Right kidney (tissue), 1 donor: ENCODE measurements at regions not wholly inside any gene's neighbourhood (a gene's known extent, or its start where the extent isn't known, plus 50 kb on each side); places are given as distances from the start of the nearest gene placed in this dataset.
"Not testable (repeated sequence)": the region's sequence is repeated elsewhere in the genome, so short reads cannot be mapped to it uniquely, and the experiment has no call there.

Experiments
- DNase-seq: peaks from one replicate; pipeline ENCODE4 v3.0.0-alpha.2; 2016

- no peak for DNase-seq
Observed at GRCh38 chr14:83004456-83005006, 1470.9 kb upstream of the SEL1L start.

DNA sequence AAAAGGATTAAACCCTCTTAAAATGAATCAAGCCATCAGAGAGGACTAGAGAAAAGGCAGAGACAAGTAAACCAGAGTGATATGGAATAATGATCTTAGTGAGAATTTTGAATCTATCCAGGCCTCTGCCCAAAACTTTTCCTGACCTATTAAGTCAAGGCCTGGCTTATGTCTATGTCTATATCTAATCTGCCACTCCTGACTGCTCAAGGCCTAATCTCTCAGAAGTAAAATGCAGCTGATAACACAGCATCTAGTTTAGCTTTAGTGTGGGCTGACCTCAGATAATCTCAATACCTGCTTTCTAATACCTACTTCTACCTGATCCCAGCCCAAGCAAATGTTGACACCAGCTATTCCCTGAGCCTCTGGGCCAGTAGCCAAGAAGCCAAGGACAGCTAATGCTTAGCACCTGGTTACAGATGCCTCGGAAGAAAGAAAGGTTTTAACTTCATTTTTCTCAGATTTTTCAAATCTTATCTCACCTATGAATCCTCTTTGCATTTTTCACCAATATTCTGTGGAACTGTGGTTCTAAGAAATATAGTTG is 1472.5 kb upstream of the SEL1L start:
- no peak for DNase-seq

- DNase-seq = not testable (repeated sequence)
Observed at GRCh38 chr14:83007052-83007451, 1473.4 kb upstream of the SEL1L start.

DNA sequence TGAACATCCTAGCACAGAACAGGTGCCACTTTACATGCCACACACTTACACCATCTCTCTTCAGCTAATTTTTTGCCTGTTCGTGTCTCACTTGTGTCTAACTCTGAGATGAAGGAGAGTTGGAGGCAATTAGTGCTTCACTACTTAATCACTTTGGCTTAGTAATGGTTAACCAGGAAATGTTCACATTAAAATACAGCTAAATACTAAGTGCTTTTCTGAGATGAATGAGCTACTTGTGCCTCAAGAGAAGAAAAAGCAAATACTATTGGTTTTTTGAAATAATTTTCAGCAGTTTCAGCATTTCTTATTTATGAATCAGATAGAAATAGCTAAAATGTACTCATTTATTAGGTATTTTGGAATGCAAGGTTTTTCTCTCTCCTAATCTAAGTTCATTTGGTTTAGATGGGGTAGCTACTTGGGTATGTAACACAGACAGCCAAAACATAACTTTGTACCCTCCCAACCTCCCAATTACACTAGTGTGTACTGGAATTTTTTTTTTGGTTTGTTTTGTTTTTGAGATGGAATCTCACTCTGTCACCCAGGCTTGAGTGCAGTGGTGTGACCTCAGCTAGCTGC is 1474.1 kb upstream of the SEL1L start:
- no peak for DNase-seq

DNA sequence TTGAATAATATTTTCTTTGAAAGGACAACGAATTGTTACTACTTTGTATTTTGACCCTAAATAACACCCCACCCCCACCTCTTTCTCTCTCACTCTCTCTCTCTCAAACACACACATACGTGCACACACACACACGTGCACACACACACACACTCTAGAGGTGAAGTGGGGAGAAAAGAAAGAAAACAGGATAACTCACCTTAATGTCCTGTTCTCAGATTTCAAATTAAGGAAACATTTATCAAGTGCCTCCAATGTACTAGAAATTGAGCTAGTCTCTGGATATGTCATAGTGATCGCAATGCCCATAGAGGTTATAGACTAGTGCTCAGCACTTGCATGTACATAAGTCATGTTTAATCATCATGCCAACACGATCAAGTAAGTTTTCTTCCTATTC is 1483.6 kb upstream of the SEL1L start:
- DNase-seq = no peak

GRCh38 chr14:83019744-83020414 is 1486.2 kb upstream of the SEL1L start:
- no peak for DNase-seq

GRCh38 chr14:83021323-83021722 is 1487.7 kb upstream of the SEL1L start:
- no peak for DNase-seq

DNA sequence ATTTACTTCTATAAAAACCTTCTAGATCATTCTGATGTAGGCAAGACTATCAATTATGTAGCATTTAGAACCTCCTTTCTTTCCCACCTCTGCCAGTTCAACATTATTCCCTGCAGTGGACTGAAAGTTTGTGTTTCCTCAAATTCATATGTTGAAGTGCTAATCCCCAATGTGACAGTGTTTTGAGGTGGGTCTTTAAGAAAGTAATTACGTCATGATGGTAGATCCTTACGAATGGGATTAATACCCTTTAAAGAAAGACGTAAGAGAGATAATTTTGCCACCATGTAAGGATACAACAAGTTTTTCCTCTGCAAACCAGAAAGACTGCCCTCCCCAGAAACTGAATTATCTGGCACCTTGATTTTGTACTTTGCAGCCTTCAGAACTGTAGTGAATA is 1489.7 kb upstream of the SEL1L start:
- DNase-seq = no peak

- DNase-seq = no peak
Observed at GRCh38 chr14:83041224-83041623, 1507.6 kb upstream of the SEL1L start.

DNA sequence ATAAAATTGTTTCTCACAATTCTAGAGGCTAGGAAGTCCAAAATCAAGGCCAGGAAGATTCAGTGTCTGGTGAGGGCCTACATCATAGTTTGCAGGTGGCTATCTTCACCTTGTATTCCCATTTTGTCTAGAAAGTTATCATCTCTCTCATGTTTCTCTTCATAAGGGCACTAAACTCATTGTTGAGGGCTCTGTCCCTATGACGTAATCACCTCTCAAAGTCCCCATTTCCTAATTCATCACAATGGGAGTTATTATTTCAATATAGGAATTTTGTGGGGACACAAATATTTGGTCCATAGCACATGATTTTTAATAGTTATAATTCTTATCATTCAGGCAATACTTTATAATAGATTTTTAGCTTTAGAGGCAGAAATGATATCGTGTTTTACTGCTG is 1509.2 kb upstream of the SEL1L start:
- no peak for DNase-seq

DNA sequence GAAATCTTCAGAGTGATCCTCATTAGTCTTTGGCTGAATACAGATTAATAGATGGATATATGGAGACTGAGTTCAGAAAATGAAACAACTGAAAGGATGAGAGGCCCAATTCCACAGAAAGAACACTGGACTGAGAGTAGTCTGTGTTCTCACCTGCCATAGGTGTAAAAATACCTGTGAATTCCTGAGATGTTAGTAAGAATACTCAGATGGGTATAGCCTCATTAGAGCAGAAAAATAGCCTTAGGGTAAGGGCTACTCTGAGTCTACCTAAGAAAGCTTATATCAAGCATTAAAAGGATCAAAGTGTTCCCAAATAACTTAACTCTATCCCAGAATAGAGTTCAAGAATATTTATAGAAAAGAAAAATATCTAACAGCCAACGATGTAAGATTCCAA is 1510.3 kb upstream of the SEL1L start:
- no peak for DNase-seq

DNA sequence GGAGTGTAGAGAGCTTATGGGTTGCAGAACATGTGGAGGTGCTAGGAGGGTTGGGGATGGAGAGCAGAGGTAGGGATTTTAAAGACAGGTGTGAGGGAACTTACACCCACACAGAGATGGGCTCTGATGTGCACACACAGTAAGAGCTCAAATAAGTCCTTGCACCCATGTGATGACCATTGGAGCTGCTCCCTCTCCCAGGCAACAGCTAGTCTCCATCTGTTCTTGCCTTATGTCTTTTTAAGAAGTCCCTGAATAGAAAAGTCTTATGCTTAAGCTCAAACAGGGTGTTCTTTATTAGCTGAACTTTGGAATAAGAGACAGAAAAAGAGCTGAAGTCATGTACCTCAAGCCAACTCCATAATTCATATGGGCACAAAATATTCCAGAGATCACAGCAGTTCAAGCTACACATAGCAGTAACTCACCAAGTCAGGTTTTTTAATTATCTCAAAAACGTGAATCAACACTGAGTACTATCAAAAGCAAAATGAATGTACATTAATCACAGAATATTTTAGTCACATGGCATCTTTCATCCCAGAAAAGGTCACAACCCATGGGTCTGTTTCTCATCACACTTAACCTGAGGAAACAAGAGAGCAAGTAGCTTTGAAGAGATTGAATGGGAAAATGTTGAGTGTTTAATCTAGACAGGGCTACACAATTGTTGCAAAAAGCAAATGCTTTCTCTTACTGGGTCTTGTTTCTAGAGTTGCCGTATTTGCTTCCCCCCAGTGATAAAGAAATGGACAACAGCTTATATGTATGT is 1513.6 kb upstream of the SEL1L start:
- DNase-seq = no peak

DNA sequence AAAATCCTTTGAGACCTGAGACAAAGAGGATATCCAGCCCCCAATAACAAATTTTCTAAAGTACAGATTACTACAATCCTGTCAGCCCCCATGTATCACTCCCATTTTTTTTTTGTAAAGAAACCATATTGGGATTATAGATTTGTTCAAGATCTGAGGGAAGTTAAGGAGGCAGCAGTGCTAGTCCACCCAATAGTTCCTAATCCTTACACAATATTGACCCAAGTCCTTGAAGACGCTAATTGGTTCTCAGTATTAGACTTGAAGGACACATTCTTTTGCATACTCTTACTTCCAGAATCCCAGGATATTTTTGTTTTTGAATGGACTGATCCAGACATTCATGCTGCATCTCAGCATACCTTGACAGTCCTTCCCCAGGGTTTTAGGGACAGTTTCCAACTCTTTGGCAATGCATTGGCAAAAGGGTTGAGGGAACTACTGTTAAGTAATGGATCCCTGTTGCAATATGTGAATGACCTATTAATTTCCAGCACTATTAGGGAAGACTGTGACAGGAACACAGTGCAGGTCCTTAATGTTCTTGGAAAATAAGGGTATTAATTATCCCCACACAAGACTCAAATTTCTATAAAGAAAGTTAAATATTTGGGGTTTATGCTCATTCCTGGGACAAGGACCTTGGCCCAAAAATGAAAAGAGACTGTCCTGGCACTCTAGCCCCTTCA is 1519.5 kb upstream of the SEL1L start:
- DNase-seq = no peak

DNA sequence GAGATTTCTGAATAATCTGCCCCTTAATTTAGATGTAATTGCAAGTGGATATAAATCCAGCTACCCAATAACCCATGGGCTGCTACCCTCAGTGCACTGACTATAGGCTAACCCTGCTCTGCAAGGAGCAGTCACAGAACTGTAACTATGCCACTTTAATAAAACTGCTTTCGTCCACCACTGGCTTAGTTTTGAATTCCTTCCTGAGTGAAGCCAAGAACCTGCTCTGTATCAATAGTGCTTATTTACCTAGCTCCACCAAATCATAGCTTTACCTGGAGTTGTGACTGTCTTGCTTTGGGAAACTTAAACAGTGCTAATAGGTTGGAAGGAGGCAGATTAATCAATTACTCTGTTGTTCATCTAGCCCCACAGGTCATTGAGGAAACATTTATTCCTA is 1524.4 kb upstream of the SEL1L start:
- no peak for DNase-seq

DNA sequence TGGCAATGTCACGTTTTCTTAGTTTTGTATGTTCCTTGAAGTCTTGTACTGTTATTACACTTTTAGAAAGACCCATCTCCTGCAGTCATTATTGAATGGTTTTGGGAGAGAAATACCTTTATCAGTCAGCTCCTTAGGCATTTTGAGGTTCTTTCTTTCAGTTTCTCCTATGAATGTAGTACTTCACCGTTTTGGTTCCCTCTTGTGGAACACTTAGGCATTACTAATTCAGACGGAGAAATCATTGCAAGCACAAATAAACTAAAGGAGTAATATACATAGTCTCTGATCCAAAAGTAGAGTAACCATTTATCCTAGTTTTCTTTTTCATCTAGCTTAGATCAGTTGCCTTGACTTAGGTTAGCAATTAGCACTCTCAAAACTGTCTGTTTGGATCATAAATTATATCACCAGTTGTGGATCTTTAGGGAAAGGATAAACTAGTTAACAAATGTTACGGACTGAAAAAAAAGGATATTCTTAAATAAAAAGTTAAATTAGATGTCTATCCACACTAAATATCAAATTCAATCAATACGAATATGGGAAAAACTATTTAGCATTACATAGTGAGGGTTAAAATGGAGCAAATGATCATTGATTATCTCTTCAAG is 1538.3 kb upstream of the SEL1L start:
- no peak for DNase-seq

GRCh38 chr14:83085136-83085535 is 1551.5 kb upstream of the SEL1L start:
- no peak for DNase-seq

DNA sequence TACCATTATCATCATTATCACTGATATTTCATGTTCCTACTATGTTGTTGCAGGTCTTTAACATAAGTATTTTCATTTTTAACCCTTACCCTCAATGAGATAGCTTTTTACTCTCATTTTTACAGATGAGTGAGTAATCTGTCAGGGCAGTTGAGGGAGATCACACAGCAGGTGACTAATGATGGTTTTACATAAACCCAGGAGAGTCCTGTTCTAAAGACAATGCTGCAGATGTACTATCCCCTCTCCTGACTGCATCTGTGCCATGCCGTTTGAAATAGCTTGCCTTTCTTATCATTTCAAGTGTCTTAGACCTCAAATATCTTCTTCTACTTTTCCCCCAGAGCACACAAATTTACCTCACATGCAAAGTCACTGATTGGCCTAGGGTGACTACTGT is 1552.1 kb upstream of the SEL1L start:
- no peak for DNase-seq

GRCh38 chr14:83091991-83092956 is 1558.6 kb upstream of the SEL1L start:
- peak; percentile 30 for DNase-seq

GRCh38 chr14:83096092-83096491 is 1562.4 kb upstream of the SEL1L start:
- DNase-seq = no peak

DNA sequence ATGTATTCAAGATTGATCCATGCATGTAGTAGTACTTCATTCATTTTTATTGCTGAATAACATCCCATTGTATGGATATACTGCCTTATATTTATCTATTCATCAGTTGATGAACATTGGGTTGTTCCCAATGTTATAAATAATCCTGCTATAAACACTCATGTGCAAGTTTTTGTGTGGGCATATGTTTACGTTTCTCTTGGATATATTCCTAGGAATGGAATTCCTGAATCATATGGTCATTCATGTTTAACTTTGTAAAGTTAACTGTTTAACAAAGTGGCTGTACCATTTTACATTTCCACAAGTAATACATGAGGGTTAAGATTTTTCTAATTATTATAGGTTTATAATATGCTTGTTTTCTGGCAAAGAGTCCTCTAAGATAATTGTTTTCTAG is 1568.2 kb upstream of the SEL1L start:
- no peak for DNase-seq

DNA sequence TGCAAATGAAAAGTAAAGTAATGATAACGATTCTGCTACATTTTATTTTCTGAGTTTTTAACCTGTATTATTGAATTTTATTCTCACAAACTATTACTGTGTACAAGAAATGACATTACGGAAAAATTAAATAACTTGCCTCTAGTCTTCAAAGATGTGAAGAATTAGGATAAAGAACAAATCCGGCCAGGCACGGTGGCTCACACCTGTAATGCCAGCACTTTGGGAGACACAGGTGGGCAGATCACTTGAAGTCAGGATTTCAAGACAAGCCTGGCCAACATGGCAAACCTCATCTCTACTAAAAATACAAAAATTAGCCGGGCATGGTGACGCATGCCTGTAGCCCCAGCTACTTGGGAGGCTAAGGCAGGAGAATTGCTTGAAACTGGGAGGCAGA is 1584.4 kb upstream of the SEL1L start:
- no peak for DNase-seq
